Nephron (organoid): ENCODE measurements at regions not wholly inside any gene's neighbourhood (a gene's known extent, or its start where the extent isn't known, plus 50 kb on each side); places are given as distances from the start of the nearest gene placed in this dataset.
A peak's percentile ranks its signal among the peaks of the same experiment; 100 is the strongest.
"Not testable (repeated sequence)": the region's sequence is repeated elsewhere in the genome, so short reads cannot be mapped to it uniquely, and the experiment has no call there.

Experiments
- H3K27ac Mint-ChIP-seq, 3 experiments: 2 replicates each; pipeline ENCODE4 v1.8.0; 2020; ENCODE audit warnings: mixed read lengths in 3 of 3, mild to moderate bottlenecking in 2 of 3, moderate library complexity in 1 of 3
- H3K27me3 Mint-ChIP-seq: 2 replicates; pipeline ENCODE4 v1.8.0; 2021; ENCODE audit warnings: low read depth, mild to moderate bottlenecking, moderate library complexity, mixed read lengths
- H3K36me3 Mint-ChIP-seq: 2 replicates; pipeline ENCODE4 v1.8.0; 2020; ENCODE audit warnings: low read depth, mixed read lengths
- H3K4me1 Mint-ChIP-seq: 2 replicates; pipeline ENCODE4 v1.8.0; 2020; ENCODE audit warnings: mixed read lengths
- H3K4me3 Mint-ChIP-seq, 3 experiments: 2 replicates each; pipeline ENCODE4 v1.8.0; 2020; ENCODE audit warnings: mild to moderate bottlenecking in 3 of 3, mixed read lengths in 3 of 3, moderate library complexity in 2 of 3
- H3K9me3 Mint-ChIP-seq: 2 replicates; pipeline ENCODE4 v1.8.0; 2020; ENCODE audit warnings: mixed read lengths

- H3K9me3 Mint-ChIP-seq, H3K4me1 Mint-ChIP-seq, H3K36me3 Mint-ChIP-seq, H3K4me3 Mint-ChIP-seq, H3K27ac Mint-ChIP-seq, H3K27me3 Mint-ChIP-seq: not testable (repeated sequence)
Measured at GRCh38 chr9:41308953-41309352, 119.8 kb upstream of the ZNG1F start.

GRCh38 chr9:41285744-41286143 lies 96.6 kb upstream of the ZNG1F start:
- H3K4me1 Mint-ChIP-seq, H3K4me3 Mint-ChIP-seq, H3K27ac Mint-ChIP-seq, H3K9me3 Mint-ChIP-seq, H3K36me3 Mint-ChIP-seq, H3K27me3 Mint-ChIP-seq: not testable (repeated sequence)

GRCh38 chr9:41280299-41281238 lies 91.5 kb upstream of the ZNG1F start:
- H3K4me1 Mint-ChIP-seq, H3K27ac Mint-ChIP-seq, H3K9me3 Mint-ChIP-seq, H3K27me3 Mint-ChIP-seq, H3K36me3 Mint-ChIP-seq, H3K4me3 Mint-ChIP-seq: not testable (repeated sequence)

GRCh38 chr9:41279437-41279836 lies 90.3 kb upstream of the ZNG1F start:
- not testable (repeated sequence) for H3K27me3 Mint-ChIP-seq, H3K27ac Mint-ChIP-seq, H3K4me1 Mint-ChIP-seq, H3K4me3 Mint-ChIP-seq, H3K36me3 Mint-ChIP-seq, H3K9me3 Mint-ChIP-seq

- not testable (repeated sequence) for H3K9me3 Mint-ChIP-seq, H3K27me3 Mint-ChIP-seq, H3K4me3 Mint-ChIP-seq, H3K36me3 Mint-ChIP-seq, H3K27ac Mint-ChIP-seq, H3K4me1 Mint-ChIP-seq
Measured at GRCh38 chr9:41279033-41279432, 89.9 kb upstream of the ZNG1F start.

GRCh38 chr9:41273549-41274267 lies 84.6 kb upstream of the ZNG1F start:
- H3K9me3 Mint-ChIP-seq, H3K4me1 Mint-ChIP-seq, H3K36me3 Mint-ChIP-seq, H3K27me3 Mint-ChIP-seq, H3K27ac Mint-ChIP-seq: not testable (repeated sequence)
- H3K4me3 Mint-ChIP-seq = peak overlapping the region; percentile 76 to 85 (median 84)

- not testable (repeated sequence) for H3K36me3 Mint-ChIP-seq, H3K27ac Mint-ChIP-seq, H3K9me3 Mint-ChIP-seq, H3K4me1 Mint-ChIP-seq, H3K27me3 Mint-ChIP-seq
- peak overlapping the region in 2 of 3 experiments; percentile 31 to 32 for H3K4me3 Mint-ChIP-seq
Measured at GRCh38 chr9:41272879-41273548, 83.9 kb upstream of the ZNG1F start.

GRCh38 chr9:41270992-41271391 lies 81.9 kb upstream of the ZNG1F start:
- H3K27me3 Mint-ChIP-seq = peaks cover 13% of the 10 kb centered on the region
- not testable (repeated sequence) for H3K36me3 Mint-ChIP-seq, H3K4me1 Mint-ChIP-seq, H3K27ac Mint-ChIP-seq, H3K9me3 Mint-ChIP-seq, H3K4me3 Mint-ChIP-seq

- peaks cover 12% of the 10 kb centered on the region for H3K27me3 Mint-ChIP-seq
- H3K36me3 Mint-ChIP-seq, H3K4me1 Mint-ChIP-seq, H3K4me3 Mint-ChIP-seq, H3K9me3 Mint-ChIP-seq, H3K27ac Mint-ChIP-seq: not testable (repeated sequence)
Measured at GRCh38 chr9:41269471-41269870, 80.4 kb upstream of the ZNG1F start.

- not testable (repeated sequence) for H3K27ac Mint-ChIP-seq, H3K4me1 Mint-ChIP-seq, H3K36me3 Mint-ChIP-seq, H3K4me3 Mint-ChIP-seq, H3K9me3 Mint-ChIP-seq
- peaks cover 12% of the 10 kb centered on the region for H3K27me3 Mint-ChIP-seq
Measured at GRCh38 chr9:41269054-41269453, 79.9 kb upstream of the ZNG1F start.

GRCh38 chr9:41266602-41267001 lies 77.5 kb upstream of the ZNG1F start:
- peaks cover 12% of the 10 kb centered on the region for H3K27me3 Mint-ChIP-seq
- not testable (repeated sequence) for H3K36me3 Mint-ChIP-seq, H3K27ac Mint-ChIP-seq, H3K4me3 Mint-ChIP-seq, H3K4me1 Mint-ChIP-seq, H3K9me3 Mint-ChIP-seq

- H3K4me1 Mint-ChIP-seq, H3K36me3 Mint-ChIP-seq, H3K4me3 Mint-ChIP-seq, H3K27ac Mint-ChIP-seq, H3K9me3 Mint-ChIP-seq: not testable (repeated sequence)
- H3K27me3 Mint-ChIP-seq = peaks cover 11% of the 10 kb centered on the region
Measured at GRCh38 chr9:41266000-41266399, 76.9 kb upstream of the ZNG1F start.

GRCh38 chr9:41251973-41252372 lies 62.9 kb upstream of the ZNG1F start:
- H3K27ac Mint-ChIP-seq, H3K4me1 Mint-ChIP-seq, H3K27me3 Mint-ChIP-seq, H3K36me3 Mint-ChIP-seq, H3K4me3 Mint-ChIP-seq: not testable (repeated sequence)
- H3K9me3 Mint-ChIP-seq = peaks cover 24% of the 10 kb centered on the region

GRCh38 chr9:41251101-41251500 lies 62.0 kb upstream of the ZNG1F start:
- not testable (repeated sequence) for H3K36me3 Mint-ChIP-seq, H3K27me3 Mint-ChIP-seq, H3K4me1 Mint-ChIP-seq, H3K27ac Mint-ChIP-seq, H3K4me3 Mint-ChIP-seq
- peaks cover 29% of the 10 kb centered on the region for H3K9me3 Mint-ChIP-seq

- H3K27me3 Mint-ChIP-seq, H3K4me3 Mint-ChIP-seq, H3K36me3 Mint-ChIP-seq, H3K4me1 Mint-ChIP-seq, H3K27ac Mint-ChIP-seq: not testable (repeated sequence)
- H3K9me3 Mint-ChIP-seq = peaks cover 31% of the 10 kb centered on the region
Measured at GRCh38 chr9:41246702-41247101, 57.6 kb upstream of the ZNG1F start.
